ENCODE measurements at regions not wholly inside any gene's neighbourhood (a gene's known extent, or its start where the extent isn't known, plus 50 kb on each side); places are given as distances from the start of the nearest gene placed in this dataset.

GRCh38 chr4:185958094-185958747 lies 110.7 kb upstream of the TLR3 start:
- DNase-seq (ENCODE audit: low read depth in 2 of 2), result no peak
- no peak for TF ChIP-seq CTCF (IDR thresholded peaks at IDR 0.05; ENCODE audit: low read depth, low read length)
- no peak overlapping the region for H3K4me3 ChIP-seq (replicated peaks in 1 of 2; ENCODE audit: low read depth in 2 of 2, low read length in 2 of 2)

- no peak for TF ChIP-seq CTCF (IDR thresholded peaks at IDR 0.05; ENCODE audit: low read depth, low read length)
- no peak for DNase-seq (ENCODE audit: low read depth in 2 of 2)
- no peak overlapping the region for H3K4me3 ChIP-seq (replicated peaks in 1 of 2; ENCODE audit: low read depth in 2 of 2, low read length in 2 of 2)
Observed at GRCh38 chr4:185965426-185966384, 103.3 kb upstream of the TLR3 start.

GRCh38 chr4:185966549-185966948 lies 102.4 kb upstream of the TLR3 start:
- TF ChIP-seq CTCF (IDR thresholded peaks at IDR 0.05; ENCODE audit: low read depth, low read length), result no peak
- H3K4me3 ChIP-seq (replicated peaks in 1 of 2; ENCODE audit: low read depth in 2 of 2, low read length in 2 of 2), result no peak overlapping the region
- no peak for DNase-seq (ENCODE audit: low read depth in 2 of 2)

- no peak overlapping the region for H3K4me3 ChIP-seq (replicated peaks in 1 of 2; ENCODE audit: low read depth in 2 of 2, low read length in 2 of 2)
- DNase-seq (ENCODE audit: low read depth in 2 of 2), result no peak
- no peak for TF ChIP-seq CTCF (IDR thresholded peaks at IDR 0.05; ENCODE audit: low read depth, low read length)
Observed at GRCh38 chr4:185966997-185967775, 101.8 kb upstream of the TLR3 start.

GRCh38 chr4:185969657-185970056 lies 99.3 kb upstream of the TLR3 start:
- TF ChIP-seq CTCF (IDR thresholded peaks at IDR 0.05; ENCODE audit: low read depth, low read length), result no peak
- no peak for DNase-seq (ENCODE audit: low read depth in 2 of 2)
- H3K4me3 ChIP-seq (replicated peaks in 1 of 2; ENCODE audit: low read depth in 2 of 2, low read length in 2 of 2), result no peak overlapping the region

GRCh38 chr4:185987961-185988627 lies 80.9 kb upstream of the TLR3 start:
- TF ChIP-seq CTCF (IDR thresholded peaks at IDR 0.05; ENCODE audit: low read depth, low read length), result no peak
- DNase-seq (ENCODE audit: low read depth in 2 of 2), result peak; percentile 73 to 88
- no peak overlapping the region for H3K4me3 ChIP-seq (replicated peaks in 1 of 2; ENCODE audit: low read depth in 2 of 2, low read length in 2 of 2)

Data from cardiac fibroblast (primary cell).